NCI-H1436 (cell line): ENCODE measurements at regions not wholly inside any gene's neighbourhood (a gene's known extent, or its start where the extent isn't known, plus 50 kb on each side); places are given as distances from the start of the nearest gene placed in this dataset.

ENCODE experiments used
- DNase-seq: peaks from one replicate; lab custom pipeline; 2025; lab: John Stamatoyannopoulos, UW

- no peak for DNase-seq
These were observed 214.2 kb downstream of the CHRM3 start for GRCh38 chr1:239600588-239600987.

- DNase-seq: no peak
These were observed 214.7 kb downstream of the CHRM3 start for GRCh38 chr1:239601108-239601507.

GRCh38 chr1:239603530-239603929 is 217.2 kb downstream of the CHRM3 start:
- no peak for DNase-seq

GRCh38 chr1:239606850-239607400 is 220.6 kb downstream of the CHRM3 start:
- no peak for DNase-seq

- DNase-seq: no peak
These were observed 222.1 kb downstream of the CHRM3 start for GRCh38 chr1:239608469-239608868.

GRCh38 chr1:239612379-239612778 is 226.0 kb downstream of the CHRM3 start:
- DNase-seq: no peak

- DNase-seq: no peak
These were observed 230.3 kb downstream of the CHRM3 start for GRCh38 chr1:239616673-239617072.

- no peak for DNase-seq
These were observed 230.9 kb downstream of the CHRM3 start for GRCh38 chr1:239617259-239617658.

- no peak for DNase-seq
These were observed 231.4 kb downstream of the CHRM3 start for GRCh38 chr1:239617731-239618130.

GRCh38 chr1:239619190-239619589 is 232.8 kb downstream of the CHRM3 start:
- no peak for DNase-seq

- DNase-seq: no peak
These were observed 244.4 kb downstream of the CHRM3 start for GRCh38 chr1:239630767-239631166.

- no peak for DNase-seq
These were observed 247.1 kb downstream of the CHRM3 start for GRCh38 chr1:239633432-239633831.

GRCh38 chr1:239635276-239635675 is 248.9 kb downstream of the CHRM3 start:
- DNase-seq: no peak

GRCh38 chr1:239636347-239636746 is 250.0 kb downstream of the CHRM3 start:
- DNase-seq: no peak

- no peak for DNase-seq
These were observed 258.2 kb downstream of the CHRM3 start for GRCh38 chr1:239644604-239645003.

- no peak for DNase-seq
These were observed 260.7 kb downstream of the CHRM3 start for GRCh38 chr1:239647045-239647444.

GRCh38 chr1:239647964-239648632 is 261.7 kb downstream of the CHRM3 start:
- DNase-seq: no peak

GRCh38 chr1:239655023-239655422 is 268.7 kb downstream of the CHRM3 start:
- no peak for DNase-seq

GRCh38 chr1:239657291-239657690 is 270.9 kb downstream of the CHRM3 start:
- DNase-seq: no peak

GRCh38 chr1:239662950-239663349 is 276.6 kb downstream of the CHRM3 start:
- DNase-seq: no peak

- no peak for DNase-seq
These were observed 285.9 kb downstream of the CHRM3 start for GRCh38 chr1:239672256-239672655.

- DNase-seq: no peak
These were observed 289.4 kb downstream of the CHRM3 start for GRCh38 chr1:239675735-239676134.

- DNase-seq: no peak
These were observed 290.3 kb downstream of the CHRM3 start for GRCh38 chr1:239676522-239677273.
